Spleen (tissue), 11 donors: ENCODE measurements at regions not wholly inside any gene's neighbourhood (a gene's known extent, or its start where the extent isn't known, plus 50 kb on each side); places are given as distances from the start of the nearest gene placed in this dataset.

Experiments
- DNase-seq: peaks from one replicate; pipeline ENCODE4 v3.0.0-alpha.2; 2020
- H3K27ac ChIP-seq, 8 donors: fragments of 200-600 bp; sonication (generic) in 7 of 8; 1 replicate in 4 of 8; 2 replicates in 4 of 8; pipeline versions ENCODE4 v1.5.0 to v1.8.0; 2016 to 2021; ENCODE audit warnings: inconsistent platforms in 4 of 8, mild to moderate bottlenecking in 4 of 8, moderate library complexity in 1 of 8
- H3K27me3 ChIP-seq, 7 donors: fragments of 200-600 bp; sonication (generic) in 6 of 7; replicated peaks in 1 of 7; 1 replicate in 4 of 7; 2 replicates in 3 of 7; pipeline versions ENCODE4 v1.5.0 to v1.8.0; 2016 to 2021; ENCODE audit warnings: inconsistent platforms in 3 of 7, mild to moderate bottlenecking in 1 of 7
- H3K36me3 ChIP-seq, 6 donors: fragments of 200-600 bp; sonication (generic) in 5 of 6; 1 replicate in 4 of 6; 2 replicates in 2 of 6; pipeline versions ENCODE4 v1.5.0 to v1.8.0; 2016 to 2021; ENCODE audit warnings: inconsistent platforms in 2 of 6
- H3K4me1 ChIP-seq, 6 donors: fragments of 200-600 bp; sonication (generic) in 5 of 6; 1 replicate in 3 of 6; 2 replicates in 3 of 6; pipeline versions ENCODE4 v1.5.0 to v1.8.0; 2016 to 2021; ENCODE audit warnings: inconsistent platforms in 3 of 6
- H3K4me3 ChIP-seq, 8 donors: fragments of 200-600 bp; sonication (generic) in 7 of 8; 1 replicate in 4 of 8; 2 replicates in 4 of 8; pipeline versions ENCODE4 v1.5.0 to v1.8.0; 2016 to 2021; ENCODE audit warnings: inconsistent platforms in 4 of 8, mild to moderate bottlenecking in 4 of 8, moderate library complexity in 2 of 8
- H3K9me3 ChIP-seq, 8 donors: fragments of 200-600 bp; sonication (generic) in 7 of 8; 1 replicate in 4 of 8; 2 replicates in 4 of 8; pipeline versions ENCODE4 v1.5.0 to v1.8.0; 2016 to 2021; ENCODE audit warnings: inconsistent platforms in 4 of 8
- CTCF ChIP-seq, 11 experiments: fragments of 200-600 bp in 7 of 11; fragments of 450-650 bp in 4 of 11; sonication (generic) in 4 of 11; IDR thresholded peaks in 8 of 11; conservative IDR thresholded peaks in 3 of 11; 1 replicate in 7 of 11; 2 replicates in 4 of 11; pipeline versions ENCODE4 v1.4.0 to v1.8.0; 2016 to 2021; ENCODE audit warnings: antibody characterized with exemption in 11 of 11, inconsistent platforms in 4 of 11, mild to moderate bottlenecking in 1 of 11
- POLR2A ChIP-seq, 3 donors: fragments of 450-650 bp; IDR thresholded peaks; one replicate each; pipeline ENCODE4 v1.5.1; 2017; ENCODE audit warnings: antibody characterized with exemption in 3 of 3, mild to moderate bottlenecking in 1 of 3
- POLR2AphosphoS5 ChIP-seq, 3 donors: sonication (generic); formaldehyde crosslinking; IDR thresholded peaks; one replicate each; pipeline ENCODE4 v1.5.1; 2017; ENCODE audit warnings: antibody characterized with exemption in 3 of 3
- WGBS, 5 donors: extraction: QIAGEN DNeasy Blood & Tissue Kit in 3 of 5; methylation state at CpG; one replicate each; pipeline versions ENCODE4 v1.1.5 to v1.1.7; 2013 to 2018; 5-methylcytosine and 5-hydroxymethylcytosine counted together
- intact Hi-C: fragments of 100-400 bp; cut with DNase I; formaldehyde crosslinking; loops from one replicate; pipeline ENCODE4 v1.15.0; 2023; ENCODE audit warnings: low total_unique reads
- donor health status: healthy with polysubstance abuse.
- donor health status: DM: no; HTN: no; CAD: no; lungs with moderate emphysema.
- donor health status: DM: no; HTN: no; CAD: no.
- donor health status: Bipolar disorder and iron deficiency.
- donor health status: healthy.
- donor health status: DM: no; HTN: no; CAD: no.
- donor health status: DM: yes; HTN: yes; CAD: no.

GRCh38 chr12:3336606-3337311 lies 154.2 kb upstream of the PRMT8 start:
- Histone ChIP-seq H3K9me3 (no peaks in the 10 kb centered on the region), H3K4me1 (peaks cover 0 to 4% (median 0%) of the 10 kb centered on the region in 6 donors), H3K27ac (no peak overlapping the region), H3K36me3 (no peaks in the 10 kb centered on the region), H3K27me3 (peaks cover 0 to 33% (median 4%) of the 10 kb centered on the region in 7 donors), H3K4me3 (no peak overlapping the region)
- no peak for TF ChIP-seq CTCF (IDR thresholded peaks at IDR 0.05 in 8 of 11, conservative IDR thresholded peaks at IDR 0.05 in 3 of 11)
- peak; percentile 41 for DNase-seq
- intact Hi-C loops: no loop called here
- WGBS, 5 donors: 64 to 74% (median 68%) methylated on average over 13 of the region's 13 CpGs

GRCh38 chr12:3337944-3338343 lies 153.1 kb upstream of the PRMT8 start:
- intact Hi-C loops: no loop called here
- H3K4me1 ChIP-seq: peaks cover 0 to 5% (median 0%) of the 10 kb centered on the region in 6 donors
- H3K9me3 ChIP-seq: no peaks in the 10 kb centered on the region
- H3K4me3 ChIP-seq: no peak overlapping the region
- 76 to 92% (median 84%) methylated on average over 5 of the region's 5 CpGs for WGBS, 5 donors
- no peak for DNase-seq
- peaks cover 0 to 45% (median 14%) of the 10 kb centered on the region in 7 donors for H3K27me3 ChIP-seq
- no peaks in the 10 kb centered on the region for H3K36me3 ChIP-seq
- TF ChIP-seq CTCF (IDR thresholded peaks at IDR 0.05 in 8 of 11, conservative IDR thresholded peaks at IDR 0.05 in 3 of 11): no peak
- TF ChIP-seq POLR2A (IDR thresholded peaks at IDR 0.05): no peak
- no peak for TF ChIP-seq POLR2AphosphoS5 (IDR thresholded peaks at IDR 0.05)
- H3K27ac ChIP-seq: no peak overlapping the region

DNA sequence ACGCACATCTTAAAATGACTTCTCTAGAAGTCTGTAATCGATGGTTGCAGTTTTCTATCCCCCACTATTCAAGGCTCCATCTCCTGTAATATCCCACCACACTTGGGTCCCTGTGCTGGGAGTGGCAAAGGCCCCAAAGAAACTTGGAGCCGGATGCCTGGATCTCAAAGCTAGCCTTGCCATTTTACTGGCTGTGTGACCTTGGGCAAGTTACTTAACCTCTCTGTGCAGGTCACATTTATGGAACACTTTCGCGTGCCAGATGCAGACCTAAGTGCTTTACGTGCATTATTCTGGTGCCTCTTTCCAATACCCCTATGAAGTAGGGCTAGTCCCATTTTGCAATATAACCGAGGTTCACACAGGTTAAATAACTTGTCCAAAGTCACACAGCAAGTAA lies 151.8 kb upstream of the PRMT8 start:
- 90 to 96% (median 92%) methylated on average over 7 of the region's 7 CpGs for WGBS, 5 donors
- Histone ChIP-seq H3K36me3 (no peaks in the 10 kb centered on the region), H3K4me3 (no peak overlapping the region), H3K4me1 (peaks cover 0 to 5% (median 0%) of the 10 kb centered on the region in 6 donors), H3K9me3 (no peaks in the 10 kb centered on the region), H3K27ac (no peak overlapping the region), H3K27me3 (peaks cover 0 to 46% (median 14%) of the 10 kb centered on the region in 7 donors)
- intact Hi-C loops: no loop called here
- no peak for TF ChIP-seq POLR2AphosphoS5 (IDR thresholded peaks at IDR 0.05)
- TF ChIP-seq POLR2A (IDR thresholded peaks at IDR 0.05): no peak
- TF ChIP-seq CTCF (IDR thresholded peaks at IDR 0.05 in 8 of 11, conservative IDR thresholded peaks at IDR 0.05 in 3 of 11): no peak
- no peak for DNase-seq

GRCh38 chr12:3341594-3341993 lies 149.4 kb upstream of the PRMT8 start:
- intact Hi-C loops: no loop called here
- Histone ChIP-seq H3K27ac (no peak overlapping the region), H3K4me1 (peaks cover 0 to 5% (median 0%) of the 10 kb centered on the region in 6 donors), H3K36me3 (no peaks in the 10 kb centered on the region), H3K9me3 (no peaks in the 10 kb centered on the region), H3K4me3 (no peak overlapping the region), H3K27me3 (peaks cover 0 to 40% (median 14%) of the 10 kb centered on the region in 7 donors)
- peak; percentile 39 for DNase-seq
- 21 to 38% (median 31%) methylated on average over 4 of the region's 4 CpGs for WGBS, 5 donors
- no peak for TF ChIP-seq POLR2A (IDR thresholded peaks at IDR 0.05)
- TF ChIP-seq CTCF (IDR thresholded peaks at IDR 0.05 in 8 of 11, conservative IDR thresholded peaks at IDR 0.05 in 3 of 11): no peak
- no peak for TF ChIP-seq POLR2AphosphoS5 (IDR thresholded peaks at IDR 0.05)
